ENCODE measurements at regions not wholly inside any gene's neighbourhood (a gene's known extent, or its start where the extent isn't known, plus 50 kb on each side); places are given as distances from the start of the nearest gene placed in this dataset.

DNA sequence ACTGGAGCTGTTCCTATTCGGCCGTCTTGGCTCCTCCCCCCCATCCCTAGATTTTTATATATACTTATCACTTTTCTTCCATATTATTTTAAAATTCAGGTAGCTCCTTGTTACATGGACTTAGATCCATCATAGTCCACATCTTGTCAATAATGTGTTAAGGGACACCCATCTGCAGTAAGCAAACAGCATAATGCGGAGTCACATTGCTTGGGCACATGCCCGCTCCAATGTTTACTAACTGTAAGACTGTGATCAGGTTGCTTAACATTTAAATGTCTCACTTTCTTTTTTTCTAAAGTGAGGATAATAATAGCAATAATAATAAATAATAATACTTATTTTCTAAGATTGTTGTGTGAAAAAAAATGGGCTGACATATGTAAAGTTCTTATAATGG is 303.2 kb upstream of the SOX14 start:
- H3K4me3 ChIP-seq (ENCODE audit: low read depth, low read length): no peak overlapping the region
- DNase-seq (ENCODE audit: low read depth): no peak
- TF ChIP-seq, protein P1, sequence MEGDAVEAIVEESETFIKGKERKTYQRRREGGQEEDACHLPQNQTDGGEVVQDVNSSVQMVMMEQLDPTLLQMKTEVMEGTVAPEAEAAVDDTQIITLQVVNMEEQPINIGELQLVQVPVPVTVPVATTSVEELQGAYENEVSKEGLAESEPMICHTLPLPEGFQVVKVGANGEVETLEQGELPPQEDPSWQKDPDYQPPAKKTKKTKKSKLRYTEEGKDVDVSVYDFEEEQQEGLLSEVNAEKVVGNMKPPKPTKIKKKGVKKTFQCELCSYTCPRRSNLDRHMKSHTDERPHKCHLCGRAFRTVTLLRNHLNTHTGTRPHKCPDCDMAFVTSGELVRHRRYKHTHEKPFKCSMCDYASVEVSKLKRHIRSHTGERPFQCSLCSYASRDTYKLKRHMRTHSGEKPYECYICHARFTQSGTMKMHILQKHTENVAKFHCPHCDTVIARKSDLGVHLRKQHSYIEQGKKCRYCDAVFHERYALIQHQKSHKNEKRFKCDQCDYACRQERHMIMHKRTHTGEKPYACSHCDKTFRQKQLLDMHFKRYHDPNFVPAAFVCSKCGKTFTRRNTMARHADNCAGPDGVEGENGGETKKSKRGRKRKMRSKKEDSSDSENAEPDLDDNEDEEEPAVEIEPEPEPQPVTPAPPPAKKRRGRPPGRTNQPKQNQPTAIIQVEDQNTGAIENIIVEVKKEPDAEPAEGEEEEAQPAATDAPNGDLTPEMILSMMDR (IDR thresholded peaks at IDR 0.05; ENCODE audit: insufficient read depth, low read depth, low read length, missing control alignments): no peak

DNA sequence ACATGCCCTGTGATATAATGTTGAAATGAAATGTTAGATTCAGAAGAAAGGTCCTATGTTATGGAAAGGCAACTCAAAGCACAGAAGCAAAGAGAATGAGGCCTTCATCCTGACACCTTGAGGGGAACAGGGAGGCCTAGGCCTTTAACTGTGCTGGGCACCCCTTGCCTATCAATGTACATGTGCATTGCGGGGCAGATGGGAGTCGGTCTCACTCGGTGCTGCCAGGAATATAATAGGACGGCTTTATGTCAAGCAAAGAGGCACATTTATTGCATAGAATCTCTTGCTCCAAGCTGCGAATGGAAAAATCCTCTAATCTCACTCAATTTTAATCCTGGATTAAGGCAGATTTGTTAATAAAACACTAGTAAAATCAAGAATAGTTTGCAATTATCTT is 301.0 kb upstream of the SOX14 start:
- TF ChIP-seq, protein P1 (IDR thresholded peaks at IDR 0.05; ENCODE audit: insufficient read depth, low read depth, low read length, missing control alignments): no peak
- no peak overlapping the region for H3K4me3 ChIP-seq (ENCODE audit: low read depth, low read length)
- DNase-seq (ENCODE audit: low read depth): no peak

DNA sequence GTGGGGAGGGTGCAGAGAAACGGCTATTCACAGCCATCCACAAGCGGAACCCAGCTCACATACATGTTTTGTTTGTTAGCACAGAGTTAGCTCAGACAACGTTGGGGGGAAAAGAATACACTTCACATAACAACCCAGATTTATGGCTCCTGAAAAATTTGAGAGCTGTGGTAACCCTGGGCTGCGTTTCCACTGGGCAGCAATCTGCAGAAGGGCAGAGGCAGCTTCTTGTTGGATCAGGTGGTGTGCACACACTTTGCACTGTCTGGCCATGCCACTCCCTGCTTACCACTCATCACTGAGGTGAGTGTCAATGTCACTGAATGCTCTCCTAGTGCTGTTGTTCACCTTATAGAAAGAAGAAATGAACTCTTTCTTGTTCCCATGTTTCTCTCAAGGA is 299.8 kb upstream of the SOX14 start:
- no peak for DNase-seq (ENCODE audit: low read depth)
- TF ChIP-seq, protein P1 (IDR thresholded peaks at IDR 0.05; ENCODE audit: insufficient read depth, low read depth, low read length, missing control alignments): no peak
- H3K4me3 ChIP-seq (ENCODE audit: low read depth, low read length): no peak overlapping the region

DNA sequence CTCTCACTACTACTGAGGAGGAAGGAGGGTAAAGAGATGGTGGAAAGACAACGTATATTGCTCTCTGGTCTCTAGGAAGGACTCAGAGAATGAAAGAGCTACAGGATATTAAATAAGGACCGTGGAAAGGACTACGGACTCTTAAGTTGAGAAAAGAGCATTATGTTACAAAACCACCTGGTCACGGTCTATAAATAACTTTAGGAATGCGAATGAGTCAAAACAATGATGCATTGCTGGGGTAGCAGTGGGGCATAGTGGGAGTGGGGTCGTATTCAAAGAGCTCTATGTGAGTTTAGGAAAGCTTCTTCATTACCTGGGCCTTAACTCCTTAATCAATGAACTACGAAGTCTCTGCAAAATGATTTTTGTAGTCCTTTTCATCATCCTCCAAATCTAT is 295.7 kb upstream of the SOX14 start:
- no peak for DNase-seq (ENCODE audit: low read depth)
- TF ChIP-seq, protein P1 (IDR thresholded peaks at IDR 0.05; ENCODE audit: insufficient read depth, low read depth, low read length, missing control alignments): no peak
- H3K4me3 ChIP-seq (ENCODE audit: low read depth, low read length): no peak overlapping the region

DNA sequence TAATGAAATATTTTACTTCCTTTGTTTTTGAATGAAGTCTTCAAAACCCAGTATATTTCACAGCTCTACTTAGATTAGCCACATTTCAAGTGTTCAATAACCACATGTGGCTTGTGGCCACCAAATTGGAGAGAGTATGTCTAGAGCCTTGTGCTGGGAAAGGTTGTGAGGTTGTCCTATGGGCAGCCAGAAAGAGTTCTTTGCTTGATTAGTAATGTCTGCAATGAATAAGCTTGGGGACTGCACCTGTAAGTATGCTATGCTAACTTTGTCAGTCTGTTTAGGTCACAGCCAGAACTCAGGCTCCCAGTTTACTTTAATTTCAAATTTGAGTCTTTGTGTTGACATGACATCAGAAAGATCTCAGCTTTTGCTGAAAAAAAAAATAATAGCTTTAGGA is 294.9 kb upstream of the SOX14 start:
- DNase-seq (ENCODE audit: low read depth): peak; percentile 24
- no peak overlapping the region for H3K4me3 ChIP-seq (ENCODE audit: low read depth, low read length)
- TF ChIP-seq, protein P1 (IDR thresholded peaks at IDR 0.05; ENCODE audit: insufficient read depth, low read depth, low read length, missing control alignments): no peak

DNA sequence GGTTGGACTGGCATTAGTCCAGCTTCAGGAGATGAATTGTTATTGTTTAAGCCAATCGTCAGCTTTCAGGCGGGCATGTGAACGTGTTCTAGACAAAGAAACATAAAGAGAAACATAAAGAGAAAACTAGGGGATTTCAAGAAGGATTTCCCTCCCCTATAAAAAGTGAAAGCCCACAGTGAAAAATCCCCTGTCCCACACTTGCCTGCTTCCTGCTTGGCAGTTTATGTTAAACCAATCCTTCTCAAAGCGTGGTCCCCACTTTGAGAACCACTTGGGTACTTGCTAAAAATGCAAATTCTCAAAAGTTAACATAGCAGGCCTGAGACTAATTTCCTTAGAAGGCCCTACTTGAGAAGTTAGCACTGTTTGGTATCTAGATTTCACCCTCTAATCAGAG is 293.0 kb upstream of the SOX14 start:
- TF ChIP-seq, protein P1 (IDR thresholded peaks at IDR 0.05; ENCODE audit: insufficient read depth, low read depth, low read length, missing control alignments): no peak
- H3K4me3 ChIP-seq (ENCODE audit: low read depth, low read length): no peak overlapping the region
- peak; percentile 85 for DNase-seq (ENCODE audit: low read depth)

DNA sequence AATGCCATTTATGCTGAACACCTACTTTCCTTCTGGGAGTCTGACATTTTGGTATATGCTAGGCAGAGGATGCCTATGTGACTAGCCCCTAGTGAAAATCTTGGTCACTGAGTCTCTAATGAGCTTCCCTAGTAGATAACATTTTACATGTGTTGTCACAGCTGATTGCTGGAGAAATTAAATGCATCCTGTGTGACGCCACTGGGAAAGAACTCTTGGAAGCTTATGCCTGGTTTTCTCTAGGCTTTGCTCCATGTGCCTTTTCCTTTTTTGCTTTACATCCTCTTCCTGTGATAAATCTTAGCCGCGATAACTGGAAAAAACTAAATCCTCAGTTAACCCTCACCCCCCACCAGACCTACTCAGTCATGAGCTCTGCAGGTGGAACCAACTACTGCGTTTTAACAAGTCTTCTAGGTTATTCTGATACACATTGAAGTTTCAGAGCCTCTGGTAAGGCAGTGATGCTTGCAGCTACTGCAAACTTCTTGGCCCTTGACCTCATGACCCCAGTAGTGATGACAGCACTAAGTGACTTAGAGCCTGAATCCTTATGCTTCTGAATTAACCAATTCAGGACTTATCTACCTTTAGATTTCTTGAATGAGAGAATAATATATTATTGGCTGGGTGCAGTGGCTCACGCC is 292.4 kb upstream of the SOX14 start:
- H3K4me3 ChIP-seq (ENCODE audit: low read depth, low read length): no peak overlapping the region
- DNase-seq (ENCODE audit: low read depth): peak; percentile 47
- TF ChIP-seq, protein P1 (IDR thresholded peaks at IDR 0.05; ENCODE audit: insufficient read depth, low read depth, low read length, missing control alignments): no peak
